ENCODE measurements at regions not wholly inside any gene's neighbourhood (a gene's known extent, or its start where the extent isn't known, plus 50 kb on each side); places are given as distances from the start of the nearest gene placed in this dataset.

DNA sequence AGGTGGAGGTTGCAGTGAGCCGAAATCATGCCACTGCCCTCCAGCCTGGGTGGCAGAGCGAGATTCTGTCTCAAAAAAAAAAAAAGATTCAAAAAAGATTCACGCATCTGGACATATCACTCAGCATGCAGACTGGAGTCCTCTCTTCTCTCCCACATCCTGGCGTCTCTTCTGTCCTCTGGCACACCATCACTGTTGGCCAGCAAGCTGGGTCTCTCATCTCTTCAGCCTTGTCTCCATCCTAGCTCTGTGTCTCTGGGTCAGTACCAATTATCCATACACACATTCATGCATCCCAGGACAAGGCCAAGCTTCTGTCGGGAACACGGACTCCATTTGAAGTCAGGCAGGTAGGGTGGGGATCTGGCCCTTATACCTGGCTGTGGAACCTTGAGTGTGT, 105.5 kb upstream of the MAP1LC3B2 start:
- Histone ChIP-seq H3K27ac (no peak overlapping the region), H3K36me3 (no peaks in the 10 kb centered on the region), H3K9me3 (no peaks in the 10 kb centered on the region), H3K27me3 (no peaks in the 10 kb centered on the region), H3K4me1 (peaks cover 0 to 27% of the 10 kb centered on the region in 2 donors), H3K4me3 (no peak overlapping the region)
- TF ChIP-seq, protein P1, sequence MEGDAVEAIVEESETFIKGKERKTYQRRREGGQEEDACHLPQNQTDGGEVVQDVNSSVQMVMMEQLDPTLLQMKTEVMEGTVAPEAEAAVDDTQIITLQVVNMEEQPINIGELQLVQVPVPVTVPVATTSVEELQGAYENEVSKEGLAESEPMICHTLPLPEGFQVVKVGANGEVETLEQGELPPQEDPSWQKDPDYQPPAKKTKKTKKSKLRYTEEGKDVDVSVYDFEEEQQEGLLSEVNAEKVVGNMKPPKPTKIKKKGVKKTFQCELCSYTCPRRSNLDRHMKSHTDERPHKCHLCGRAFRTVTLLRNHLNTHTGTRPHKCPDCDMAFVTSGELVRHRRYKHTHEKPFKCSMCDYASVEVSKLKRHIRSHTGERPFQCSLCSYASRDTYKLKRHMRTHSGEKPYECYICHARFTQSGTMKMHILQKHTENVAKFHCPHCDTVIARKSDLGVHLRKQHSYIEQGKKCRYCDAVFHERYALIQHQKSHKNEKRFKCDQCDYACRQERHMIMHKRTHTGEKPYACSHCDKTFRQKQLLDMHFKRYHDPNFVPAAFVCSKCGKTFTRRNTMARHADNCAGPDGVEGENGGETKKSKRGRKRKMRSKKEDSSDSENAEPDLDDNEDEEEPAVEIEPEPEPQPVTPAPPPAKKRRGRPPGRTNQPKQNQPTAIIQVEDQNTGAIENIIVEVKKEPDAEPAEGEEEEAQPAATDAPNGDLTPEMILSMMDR (IDR thresholded peaks at IDR 0.05) = no peak
- DNase-seq (ENCODE audit: low spot score) = no peak

DNA sequence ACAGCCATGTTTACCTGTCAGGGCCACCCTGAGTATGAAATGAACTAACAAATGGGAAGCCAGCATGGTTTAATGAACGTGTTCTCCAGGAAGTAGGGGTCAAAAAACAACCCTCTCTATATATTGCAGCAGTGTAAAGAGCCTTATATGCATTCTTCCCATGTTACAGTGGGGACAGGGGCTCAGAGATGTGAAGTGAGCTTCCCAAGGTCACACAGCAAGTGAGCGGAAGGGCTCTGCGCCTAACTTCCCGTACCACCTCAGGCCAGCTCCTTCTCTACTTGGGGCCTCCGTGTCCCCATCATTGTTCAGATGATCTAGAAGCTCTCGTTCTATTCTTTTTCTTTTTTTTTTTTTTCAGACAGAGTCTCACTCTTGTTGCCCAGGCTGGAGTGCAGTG, 105.1 kb upstream of the MAP1LC3B2 start:
- no peaks in the 10 kb centered on the region for H3K36me3 ChIP-seq
- H3K27me3 ChIP-seq = no peaks in the 10 kb centered on the region
- DNase-seq (ENCODE audit: low spot score) = no peak
- H3K27ac ChIP-seq = no peak overlapping the region
- no peak overlapping the region for H3K4me3 ChIP-seq
- no peaks in the 10 kb centered on the region for H3K9me3 ChIP-seq
- peaks cover 0 to 27% of the 10 kb centered on the region in 2 donors for H3K4me1 ChIP-seq
- TF ChIP-seq, protein P1 (IDR thresholded peaks at IDR 0.05) = no peak

DNA sequence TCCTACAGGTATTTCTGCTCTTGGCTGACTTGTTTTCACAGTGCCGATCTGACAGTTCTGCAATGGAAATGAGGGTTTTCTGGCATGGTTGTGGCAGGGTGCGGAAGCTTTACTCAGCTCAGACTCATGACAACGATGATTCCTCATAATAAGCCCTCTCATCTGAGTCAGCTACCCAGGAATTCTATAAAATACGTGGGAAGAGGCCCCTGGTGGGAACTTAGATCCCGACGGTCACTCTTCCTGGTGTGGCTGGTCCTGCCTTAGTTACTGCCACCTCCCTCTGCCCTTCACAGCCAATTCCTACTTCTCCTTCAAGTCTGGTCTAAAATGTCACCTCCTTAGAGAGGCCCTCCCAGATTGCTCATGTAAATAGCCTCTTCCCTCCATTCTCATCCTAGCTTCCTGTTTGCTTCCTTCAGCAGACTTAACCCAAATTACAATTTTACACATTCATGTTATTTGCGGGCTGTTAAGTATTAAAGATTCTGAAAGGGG, 104.2 kb upstream of the MAP1LC3B2 start:
- no peaks in the 10 kb centered on the region for H3K36me3 ChIP-seq
- DNase-seq (ENCODE audit: low spot score) = no peak
- H3K27ac ChIP-seq = peak overlapping the region; percentile 78 to 82
- H3K9me3 ChIP-seq = no peaks in the 10 kb centered on the region
- peaks cover 0 to 27% of the 10 kb centered on the region in 2 donors for H3K4me1 ChIP-seq
- H3K4me3 ChIP-seq = no peak overlapping the region
- TF ChIP-seq, protein P1 (IDR thresholded peaks at IDR 0.05) = no peak
- H3K27me3 ChIP-seq = no peaks in the 10 kb centered on the region

DNA sequence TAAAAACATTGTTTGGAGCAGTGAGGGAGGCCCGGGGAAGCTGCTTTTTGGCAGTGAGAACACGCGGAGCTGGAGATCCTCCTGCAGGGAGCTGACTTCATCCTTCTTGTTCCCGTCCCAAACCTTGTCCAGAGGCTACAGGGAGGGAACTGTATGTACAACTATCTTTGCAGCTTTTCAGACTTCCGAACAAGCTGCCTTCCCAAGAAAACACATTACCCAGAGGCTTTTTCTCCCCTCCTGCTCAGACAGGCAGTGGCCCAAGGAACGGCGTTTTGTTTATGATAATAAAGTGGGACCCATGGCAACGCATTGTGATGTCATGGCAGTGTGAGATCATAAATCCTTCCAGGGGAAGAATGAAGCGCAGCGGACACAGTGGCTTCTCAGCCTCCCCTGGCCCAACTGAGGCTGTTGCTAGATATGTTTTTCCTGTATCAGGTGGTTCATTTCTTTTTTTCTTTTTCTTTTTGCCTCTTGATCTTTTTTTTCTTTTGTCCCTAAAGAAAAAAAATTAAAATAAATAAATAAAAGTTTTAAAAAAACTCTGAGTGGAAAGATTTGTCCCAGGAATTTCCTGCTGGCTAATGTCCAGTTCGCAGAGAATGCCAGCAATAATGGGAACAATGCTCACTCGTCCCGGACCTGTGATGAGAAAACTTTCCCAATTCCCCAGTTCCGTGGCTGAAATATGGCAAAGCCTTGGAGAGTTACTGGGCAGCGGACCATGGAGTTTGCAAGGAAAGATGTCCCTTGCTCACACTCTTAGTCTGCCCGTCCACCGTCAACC, 103.4 kb upstream of the MAP1LC3B2 start:
- H3K4me3 ChIP-seq = peak overlapping the region in 1 of 2 donors; percentile 6
- no peaks in the 10 kb centered on the region for H3K27me3 ChIP-seq
- H3K4me1 ChIP-seq = peaks cover 0 to 27% of the 10 kb centered on the region in 2 donors
- TF ChIP-seq, protein P1 (IDR thresholded peaks at IDR 0.05) = no peak
- peak overlapping the region; percentile 78 to 82 for H3K27ac ChIP-seq
- no peaks in the 10 kb centered on the region for H3K36me3 ChIP-seq
- DNase-seq (ENCODE audit: low spot score) = peak; percentile 93
- H3K9me3 ChIP-seq = no peaks in the 10 kb centered on the region

DNA sequence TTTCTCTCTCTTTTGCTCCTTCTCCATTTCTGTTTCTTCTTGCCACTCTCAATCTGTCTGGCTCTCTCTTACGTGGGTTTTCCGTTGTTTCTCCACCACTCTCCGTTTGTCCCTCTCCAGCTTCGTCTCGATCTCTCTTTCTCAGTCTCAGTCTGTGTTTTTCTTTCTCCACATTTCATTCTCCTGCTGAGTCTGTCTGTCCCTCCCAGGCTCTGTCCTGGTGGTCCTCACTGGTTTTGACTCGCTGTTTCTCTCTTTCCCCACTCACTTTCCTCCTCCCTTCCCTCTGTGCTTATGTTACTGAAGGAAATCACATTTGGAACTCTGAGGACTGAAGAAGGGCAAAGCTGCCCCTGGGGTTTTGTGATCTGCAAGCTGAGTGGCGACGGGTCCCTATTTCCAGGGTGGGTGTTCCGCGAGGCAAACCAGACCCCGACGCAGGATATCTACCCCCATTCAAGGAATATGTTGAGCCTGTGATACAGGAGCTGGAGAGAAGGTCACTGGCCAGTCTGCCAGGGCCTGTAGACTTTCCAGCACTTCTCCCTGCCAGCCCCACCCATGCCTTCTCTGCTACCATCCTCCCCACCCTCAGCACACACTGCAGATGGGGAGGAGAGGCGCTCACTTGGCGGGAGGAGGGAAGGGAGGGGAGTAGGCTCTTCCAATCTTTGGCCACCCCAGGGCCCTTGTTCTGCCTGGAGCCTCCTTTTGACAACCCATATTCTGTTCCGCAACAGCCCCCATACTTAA, 102.7 kb upstream of the MAP1LC3B2 start:
- Histone ChIP-seq H3K9me3 (no peaks in the 10 kb centered on the region), H3K4me3 (peak overlapping the region; percentile 1 to 6), H3K27me3 (no peaks in the 10 kb centered on the region), H3K36me3 (no peaks in the 10 kb centered on the region), H3K4me1 (peaks cover 0 to 27% of the 10 kb centered on the region in 2 donors), H3K27ac (peak overlapping the region; percentile 78 to 82)
- TF ChIP-seq, protein P1 (IDR thresholded peaks at IDR 0.05) = no peak
- no peak for DNase-seq (ENCODE audit: low spot score)

Measured in right atrium auricular region (tissue), 2 donors.